Germinal center (tissue), 1 donor: ENCODE measurements at regions not wholly inside any gene's neighbourhood (a gene's known extent, or its start where the extent isn't known, plus 50 kb on each side); places are given as distances from the start of the nearest gene placed in this dataset.
"Not testable (repeated sequence)": the region's sequence is repeated elsewhere in the genome, so short reads cannot be mapped to it uniquely, and the experiment has no call there.

ENCODE experiments used
- DNase-seq: peaks from one replicate; pipeline ENCODE4 v3.0.0; 2012; ENCODE audit warnings: mixed read lengths, low spot score

DNA sequence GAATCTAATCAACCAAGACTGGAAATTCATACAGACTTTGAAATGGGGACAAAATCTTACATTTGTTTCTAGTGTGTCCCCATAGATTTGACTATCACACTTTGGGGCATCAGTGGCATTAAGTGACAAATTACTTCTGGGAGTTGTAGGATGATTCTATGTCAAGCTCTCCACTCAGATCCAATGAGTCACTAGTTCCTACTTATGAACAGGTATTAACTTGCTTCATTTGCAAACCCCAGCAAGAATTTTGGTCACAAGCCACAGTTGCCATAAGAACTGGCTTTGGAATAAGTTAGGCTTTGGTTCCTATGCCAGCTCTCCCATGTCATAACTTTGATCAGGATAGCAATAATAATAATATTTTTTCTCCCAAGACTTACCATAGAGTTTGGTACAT, 77.6 kb upstream of the PTPRK start:
- no peak for DNase-seq

DNA sequence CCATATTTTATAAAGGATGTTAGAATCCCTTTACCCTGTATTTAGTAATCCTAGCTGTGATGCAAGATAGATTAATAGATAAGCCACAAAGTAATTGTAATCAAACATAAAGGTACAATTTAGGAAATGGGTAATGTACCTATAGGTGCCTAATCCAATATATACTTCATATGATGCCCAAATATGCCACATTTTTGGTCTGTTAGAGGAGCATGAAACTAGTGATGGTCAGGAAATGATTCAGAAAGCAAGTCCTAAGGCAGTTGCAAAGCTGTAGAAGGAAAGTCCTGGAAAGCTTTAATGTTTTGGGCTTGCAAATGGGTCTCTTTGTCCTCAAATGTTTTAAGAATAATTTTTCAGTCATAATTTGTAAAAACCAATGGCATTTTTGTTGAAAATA, 76.6 kb upstream of the PTPRK start:
- DNase-seq: no peak

DNA sequence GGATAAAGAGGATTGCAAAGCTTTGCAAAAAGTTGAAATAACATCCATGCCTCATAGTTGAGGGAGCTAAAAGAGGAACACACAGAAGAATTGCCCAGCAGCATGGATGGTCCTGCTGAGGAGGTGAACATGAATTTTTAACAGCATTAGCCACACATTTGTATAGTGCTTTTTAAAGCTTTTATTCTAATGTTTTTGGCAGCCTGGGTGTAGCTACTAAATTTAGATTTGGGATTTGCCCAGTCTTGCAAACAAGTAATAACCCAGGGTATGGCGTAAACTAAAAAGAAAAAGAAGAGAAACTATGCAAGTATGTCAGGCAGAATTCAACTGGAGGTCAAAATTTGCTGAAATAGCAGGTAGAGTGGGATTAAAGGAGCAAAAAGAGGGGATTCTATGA, 75.1 kb upstream of the PTPRK start:
- DNase-seq: no peak

DNA sequence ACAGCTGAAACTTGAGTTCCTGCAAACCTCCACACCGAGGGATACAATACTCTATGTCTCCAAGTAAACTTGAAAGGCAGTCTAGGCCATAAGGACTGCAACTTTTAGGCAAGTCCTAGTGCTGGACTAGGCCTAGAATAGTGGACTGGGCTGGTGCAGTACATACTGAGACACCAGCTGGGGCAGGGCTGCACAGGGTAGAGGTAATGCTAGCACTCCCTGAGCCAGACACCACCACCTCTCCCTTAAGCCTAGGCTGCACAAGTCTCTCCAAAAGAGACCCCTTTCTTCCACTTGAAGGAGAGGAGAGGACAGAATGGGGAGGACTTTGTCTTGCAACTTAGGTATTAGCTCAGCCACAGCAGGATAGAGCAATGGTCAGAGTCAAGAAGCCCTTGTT, 65.7 kb upstream of the PTPRK start:
- DNase-seq: no peak

DNA sequence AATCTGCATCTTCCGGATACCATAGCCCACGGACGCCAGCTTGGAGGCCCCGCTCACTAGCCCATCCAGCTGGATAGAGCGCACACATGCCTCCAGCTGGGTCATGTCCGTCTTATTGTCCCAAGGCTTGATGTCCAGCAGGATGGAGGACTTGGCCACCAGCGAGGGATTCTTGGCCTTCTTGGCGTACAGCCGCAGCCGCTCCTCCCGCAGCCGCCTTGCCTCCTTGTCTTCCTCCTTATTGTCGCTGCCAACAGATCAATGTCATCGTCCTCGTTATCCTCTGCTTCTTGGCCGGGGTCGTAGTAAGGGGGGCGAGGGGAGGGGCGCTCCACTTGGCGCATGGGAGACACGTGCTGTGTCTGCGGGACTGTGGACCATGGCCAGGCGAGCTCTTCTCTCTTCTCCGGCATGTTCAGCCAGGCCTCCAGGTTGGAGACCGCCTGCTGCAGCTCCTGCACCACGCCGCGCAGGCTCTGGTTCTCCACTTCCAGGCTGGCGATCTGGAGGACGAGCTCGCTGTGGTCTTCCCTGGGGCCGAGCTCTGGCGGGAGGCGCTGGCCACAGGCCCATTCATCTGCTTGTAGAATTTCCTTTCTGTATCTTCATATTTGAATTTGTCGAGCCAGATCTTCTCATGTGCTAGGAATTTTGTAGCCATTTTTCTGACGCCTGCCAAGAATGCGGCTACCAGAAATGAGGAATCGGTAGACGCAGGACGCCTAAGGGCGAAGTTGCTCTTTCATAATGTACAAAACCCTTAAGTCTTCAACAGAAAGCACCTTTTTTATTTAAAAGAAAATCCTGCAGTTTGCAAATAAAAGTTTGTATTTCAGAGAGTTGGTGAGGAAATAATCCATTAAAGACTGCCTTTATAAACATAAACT, 60.1 kb upstream of the PTPRK start:
- DNase-seq: no peak

DNA sequence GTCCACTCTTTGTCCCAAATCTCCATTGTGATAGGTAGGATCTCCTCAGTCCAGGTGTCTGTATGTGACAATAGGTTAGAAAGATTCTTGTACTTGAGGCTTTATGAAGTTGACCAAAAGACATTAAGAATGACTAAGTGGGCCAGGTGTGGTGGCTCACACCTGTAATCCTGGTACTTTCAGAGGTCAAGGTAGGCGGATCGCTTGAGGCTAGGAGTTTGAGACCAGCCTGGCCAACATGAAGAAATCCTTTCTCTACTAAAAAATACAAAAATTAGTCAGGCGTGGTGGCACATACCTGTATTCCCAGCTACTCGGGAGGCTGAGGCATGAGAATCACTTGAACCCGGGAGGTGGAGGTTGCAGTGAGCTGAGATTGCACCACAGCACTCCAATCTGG, 54.9 kb upstream of the PTPRK start:
- not testable (repeated sequence) for DNase-seq

DNA sequence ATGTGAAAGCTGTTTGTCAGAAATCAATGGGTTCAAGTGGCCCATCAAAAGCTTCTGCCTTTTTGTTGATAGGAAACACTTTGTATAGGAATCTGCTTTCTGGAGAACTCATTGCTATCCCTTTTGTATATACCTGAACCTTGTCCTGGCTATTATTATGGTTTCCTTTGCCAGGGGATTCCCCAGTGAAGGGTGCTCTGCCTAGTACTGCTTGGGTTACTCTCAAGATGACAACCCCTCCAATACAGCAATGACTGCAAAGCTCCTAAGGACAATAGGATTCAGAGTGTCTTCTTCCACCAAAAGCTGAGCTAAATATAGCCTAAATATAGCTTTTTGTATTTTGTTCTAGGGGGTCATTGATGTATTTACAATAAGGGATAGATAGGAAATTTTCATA, 54.0 kb upstream of the PTPRK start:
- DNase-seq: no peak

DNA sequence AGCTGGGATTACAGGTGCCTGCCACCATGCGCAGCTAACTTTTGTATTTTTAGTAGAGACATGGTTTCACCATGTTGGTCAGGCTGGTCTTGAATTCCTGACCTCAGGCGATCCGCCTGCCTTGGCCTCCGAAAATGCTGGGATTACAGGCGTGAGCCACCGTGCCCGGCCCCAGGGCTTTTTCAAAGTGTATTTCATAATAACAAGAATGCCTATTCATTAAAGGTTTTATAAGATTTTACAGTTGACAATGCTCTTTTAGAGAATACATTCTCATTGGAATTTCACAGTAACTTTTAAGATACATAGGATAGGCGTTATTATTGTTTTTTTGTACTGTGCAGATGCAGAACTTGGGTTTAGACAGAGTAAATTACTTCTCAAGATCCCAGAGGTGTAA, 52.6 kb upstream of the PTPRK start:
- no peak for DNase-seq

DNA sequence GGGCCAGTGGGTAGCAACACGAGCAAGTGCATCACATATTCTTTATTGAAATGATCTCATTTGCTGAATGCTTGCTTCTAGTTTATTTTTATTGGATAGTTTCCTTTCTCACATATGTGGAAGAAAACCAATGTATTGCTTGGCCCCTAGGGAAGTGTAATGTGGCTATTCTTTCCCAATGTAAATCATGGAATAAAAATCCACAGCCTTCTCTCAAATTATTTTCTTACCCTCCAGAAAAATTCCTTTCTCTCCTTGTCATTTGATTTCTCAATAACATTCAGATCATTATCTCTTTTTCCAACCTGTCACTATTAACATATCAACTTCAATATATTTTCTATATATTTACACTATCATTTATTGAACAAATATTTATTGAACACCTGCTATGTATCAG, 51.9 kb upstream of the PTPRK start:
- no peak for DNase-seq

DNA sequence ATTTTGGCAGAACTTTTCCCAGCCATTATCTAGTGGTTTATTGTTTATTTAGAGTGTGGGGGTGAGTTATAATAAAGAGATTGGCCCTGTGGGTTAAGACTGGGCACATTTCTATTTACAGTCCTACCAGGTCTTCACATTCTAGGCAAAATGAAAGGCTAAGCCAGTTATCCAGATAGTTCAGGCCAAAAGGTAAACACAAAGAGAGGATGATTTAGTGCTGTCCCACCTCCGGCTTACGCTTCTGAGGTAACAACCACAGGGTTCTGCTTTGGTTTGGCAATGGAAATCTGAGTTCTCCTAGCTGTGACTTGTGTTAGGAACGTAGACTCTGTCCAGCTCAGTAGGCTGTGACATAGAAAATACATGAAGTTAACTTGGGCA, 50.3 kb upstream of the PTPRK start:
- DNase-seq: no peak

DNA sequence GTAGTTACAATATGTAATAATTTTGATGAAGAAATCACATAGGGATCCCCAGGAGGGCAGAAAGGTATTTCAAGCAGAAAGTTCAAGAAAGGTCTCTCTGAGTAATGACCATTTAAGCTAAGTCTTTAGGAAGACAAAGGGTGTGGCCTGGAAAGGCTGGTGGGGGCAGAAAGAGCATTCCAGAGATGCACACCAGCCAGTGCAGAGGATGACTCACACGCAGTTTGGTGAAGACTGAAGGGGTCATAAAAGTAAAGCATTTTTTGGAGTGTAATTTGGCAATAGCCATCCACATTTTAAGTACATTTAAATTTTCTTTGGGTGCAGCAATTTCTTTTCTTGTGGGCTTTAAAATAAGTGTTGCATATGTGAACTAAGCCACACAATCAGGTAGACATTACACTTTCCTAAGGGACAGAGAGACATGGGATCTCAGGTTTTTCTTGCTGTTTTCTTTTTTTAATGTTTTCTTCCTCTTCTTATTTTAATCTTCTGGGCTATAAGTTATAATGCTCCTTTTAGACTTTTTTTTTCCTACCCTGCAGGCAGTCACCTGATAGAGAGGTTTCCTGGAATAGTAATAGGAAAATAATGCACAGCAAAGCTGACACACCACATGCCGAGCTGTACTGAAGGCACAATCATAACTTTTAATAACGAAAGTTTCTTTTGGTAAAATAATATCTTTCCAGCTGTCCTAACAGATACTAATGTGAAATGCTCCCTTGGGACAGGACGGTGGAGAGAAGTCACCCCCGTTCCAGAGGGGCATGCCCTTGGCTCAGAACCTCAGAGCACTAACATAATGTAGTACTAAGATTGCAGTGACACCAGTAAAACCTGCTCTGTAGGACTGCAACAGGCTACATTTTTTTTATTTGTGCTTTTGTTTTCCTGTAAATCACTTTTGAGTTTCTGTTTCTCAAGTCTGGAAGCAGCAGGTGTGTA, 49.6 kb upstream of the PTPRK start:
- DNase-seq: no peak
